Astrocyte of the cerebellum (primary cell): ENCODE measurements at regions not wholly inside any gene's neighbourhood (a gene's known extent, or its start where the extent isn't known, plus 50 kb on each side); places are given as distances from the start of the nearest gene placed in this dataset.

Source experiments
- DNase-seq: peaks from one replicate; pipeline ENCODE4 v3.0.0-alpha.2; 2011; ENCODE audit warnings: low read depth
- H3K4me3 ChIP-seq: 2 replicates; pipeline ENCODE4 v1.5.1; 2011; ENCODE audit warnings: mild to moderate bottlenecking, low read depth, low read length, moderate library complexity
- CTCF ChIP-seq: IDR thresholded peaks from 2 replicates; pipeline ENCODE4 v1.5.1; 2012; ENCODE audit warnings: low read length, low read depth, moderate library complexity, mild to moderate bottlenecking; ENCODE audit errors: missing control alignments
- in situ Hi-C: cut with HindIII; loops from 2 replicates; pipeline ENCODE4 v1.10.0; 2017; ENCODE audit warnings: low sequenced_read_pairs

GRCh38 chr4:119823045-119823444 is 194.4 kb upstream of the PDE5A start:
- no peak overlapping the region for H3K4me3 ChIP-seq
- in situ Hi-C loops: no loop called here
- TF ChIP-seq CTCF: no peak
- DNase-seq: no peak

- no peak overlapping the region for H3K4me3 ChIP-seq
- in situ Hi-C loops: no loop called here
- no peak for TF ChIP-seq CTCF
- no peak for DNase-seq
These were observed 187.9 kb upstream of the PDE5A start for GRCh38 chr4:119816473-119816872.

GRCh38 chr4:119810001-119810400 is 181.4 kb upstream of the PDE5A start:
- in situ Hi-C loops: no loop called here
- TF ChIP-seq CTCF: no peak
- H3K4me3 ChIP-seq: no peak overlapping the region
- no peak for DNase-seq

- DNase-seq: no peak
- no peak for TF ChIP-seq CTCF
- no peak overlapping the region for H3K4me3 ChIP-seq
- in situ Hi-C loops: no loop called here
These were observed 175.8 kb upstream of the PDE5A start for GRCh38 chr4:119804404-119804803.

- no peak overlapping the region for H3K4me3 ChIP-seq
- in situ Hi-C loops: no loop called here
- no peak for TF ChIP-seq CTCF
- DNase-seq: no peak
These were observed 168.8 kb upstream of the PDE5A start for GRCh38 chr4:119797238-119797894.

- H3K4me3 ChIP-seq: no peak overlapping the region
- no peak for DNase-seq
- in situ Hi-C loops: no loop called here
- TF ChIP-seq CTCF: no peak
These were observed 167.5 kb upstream of the PDE5A start for GRCh38 chr4:119795986-119796578.

- no peak for DNase-seq
- H3K4me3 ChIP-seq: no peak overlapping the region
- TF ChIP-seq CTCF: no peak
- in situ Hi-C loops: no loop called here
These were observed 166.1 kb upstream of the PDE5A start for GRCh38 chr4:119794681-119795080.
